GM19438 (cell line): ENCODE measurements at regions not wholly inside any gene's neighbourhood (a gene's known extent, or its start where the extent isn't known, plus 50 kb on each side); places are given as distances from the start of the nearest gene placed in this dataset.
A peak's percentile ranks its signal among the peaks of the same experiment; 100 is the strongest.

Source experiments
- ATAC-seq: cut with Tn5 transposase; IDR thresholded peaks from one replicate; pipeline ENCODE4 v1.9.1; 2021; ENCODE audit warnings: low read depth; ENCODE audit not compliant: unreplicated experiment

GRCh38 chr10:90975096-90975495 lies 54.2 kb upstream of the ANKRD1 start:
- ATAC-seq: no peak

GRCh38 chr10:90977162-90977854 lies 56.4 kb upstream of the ANKRD1 start:
- ATAC-seq: no peak

- ATAC-seq: no peak
These were observed 57.1 kb upstream of the ANKRD1 start for GRCh38 chr10:90977855-90978486.

GRCh38 chr10:90982406-90983008 lies 61.6 kb upstream of the ANKRD1 start:
- ATAC-seq: no peak

- no peak for ATAC-seq
These were observed 63.1 kb upstream of the ANKRD1 start for GRCh38 chr10:90983914-90984549.

GRCh38 chr10:90984898-90985297 lies 64.0 kb upstream of the ANKRD1 start:
- ATAC-seq: no peak

- no peak for ATAC-seq
These were observed 64.5 kb upstream of the ANKRD1 start for GRCh38 chr10:90985321-90985933.

GRCh38 chr10:90986136-90986760 lies 65.4 kb upstream of the ANKRD1 start:
- ATAC-seq: no peak

GRCh38 chr10:90986870-90987269 lies 66.0 kb upstream of the ANKRD1 start:
- no peak for ATAC-seq

- ATAC-seq: no peak
These were observed 66.5 kb upstream of the ANKRD1 start for GRCh38 chr10:90987383-90987782.

GRCh38 chr10:90988024-90988423 lies 67.1 kb upstream of the ANKRD1 start:
- no peak for ATAC-seq

GRCh38 chr10:90988802-90989201 lies 67.9 kb upstream of the ANKRD1 start:
- ATAC-seq: no peak

GRCh38 chr10:90989378-90989777 lies 68.5 kb upstream of the ANKRD1 start:
- no peak for ATAC-seq

GRCh38 chr10:90992462-90992861 lies 71.6 kb upstream of the ANKRD1 start:
- no peak for ATAC-seq

- ATAC-seq: no peak
These were observed 72.5 kb upstream of the ANKRD1 start for GRCh38 chr10:90993340-90993739.

GRCh38 chr10:90997670-90998069 lies 76.8 kb upstream of the ANKRD1 start:
- ATAC-seq: no peak

- ATAC-seq: peak; percentile 11
These were observed 78.0 kb upstream of the ANKRD1 start for GRCh38 chr10:90998733-90999511.

GRCh38 chr10:90999512-91000172 lies 78.8 kb upstream of the ANKRD1 start:
- peak; percentile 53 for ATAC-seq

- no peak for ATAC-seq
These were observed 79.6 kb upstream of the ANKRD1 start for GRCh38 chr10:91000470-91000869.
